GOT3 (cell line): ENCODE measurements at regions not wholly inside any gene's neighbourhood (a gene's known extent, or its start where the extent isn't known, plus 50 kb on each side); places are given as distances from the start of the nearest gene placed in this dataset.

Experiments
- DNase-seq: peaks from one replicate; lab custom pipeline; 2025; ENCODE audit warnings: mixed read lengths; lab: John Stamatoyannopoulos, UW

- DNase-seq, result no peak
Measured at GRCh38 chr7:47221826-47222225, 360.1 kb downstream of the TNS3 start.

DNA sequence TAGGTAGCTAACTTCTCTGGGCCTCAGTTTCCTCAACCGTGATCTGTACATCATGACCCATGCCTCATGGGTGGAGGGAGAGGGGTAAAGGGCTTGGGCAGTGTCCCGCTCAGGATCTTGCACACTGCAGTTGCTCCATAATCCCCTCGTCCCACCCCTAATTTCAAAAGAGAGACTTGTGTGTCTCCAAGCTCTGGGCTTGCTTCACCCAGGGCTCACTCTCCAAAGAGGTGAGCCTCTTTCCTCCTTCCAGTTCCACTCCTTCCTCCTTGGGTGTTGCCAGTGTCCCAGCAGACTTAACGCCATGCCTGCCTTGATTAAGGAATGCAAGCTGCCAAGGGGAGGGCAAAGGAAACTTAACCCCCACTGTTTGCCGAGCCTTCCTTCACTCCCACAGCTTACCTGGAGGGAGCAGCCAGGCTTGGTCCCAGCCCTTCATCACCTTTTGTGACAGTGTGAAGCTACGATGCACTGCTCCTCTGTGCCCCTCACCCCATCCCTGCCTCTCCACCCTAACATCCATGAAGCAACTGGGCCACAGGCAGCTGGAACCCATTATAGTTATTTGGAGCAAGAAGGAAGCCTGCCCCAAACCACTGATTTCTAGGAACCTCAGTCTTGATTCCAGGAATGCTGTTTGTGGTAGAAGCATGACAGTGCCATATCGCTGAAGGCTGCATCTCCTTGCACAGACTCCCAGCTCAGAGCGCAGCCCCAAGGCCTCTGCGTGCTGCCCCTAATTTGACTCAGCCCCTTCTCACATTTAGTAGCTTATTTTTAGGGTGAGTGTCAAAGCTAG lies 363.3 kb downstream of the TNS3 start:
- DNase-seq, result no peak

- DNase-seq, result no peak
Measured at GRCh38 chr7:47217570-47218360, 364.1 kb downstream of the TNS3 start.

GRCh38 chr7:47217086-47217485 lies 364.8 kb downstream of the TNS3 start:
- DNase-seq, result no peak

DNA sequence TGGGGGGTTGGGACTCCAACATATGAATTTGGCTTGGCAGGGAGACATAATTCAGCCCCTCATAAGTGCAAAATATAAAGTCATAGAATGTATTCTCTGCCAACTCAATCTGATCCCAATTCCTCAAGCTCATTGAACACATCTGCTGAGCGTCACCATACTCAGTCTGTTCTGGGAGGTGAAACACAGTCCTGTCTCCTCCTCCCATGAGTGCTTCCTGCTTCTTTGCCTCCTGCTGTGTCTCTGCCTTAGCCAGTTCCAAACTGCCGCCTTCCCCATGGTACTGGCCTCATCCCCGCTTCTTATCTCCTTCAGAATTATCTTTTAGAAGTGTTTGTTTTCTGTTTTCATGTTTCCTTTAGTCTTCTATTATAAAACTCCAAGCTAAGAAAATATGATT lies 365.5 kb downstream of the TNS3 start:
- DNase-seq, result no peak

DNA sequence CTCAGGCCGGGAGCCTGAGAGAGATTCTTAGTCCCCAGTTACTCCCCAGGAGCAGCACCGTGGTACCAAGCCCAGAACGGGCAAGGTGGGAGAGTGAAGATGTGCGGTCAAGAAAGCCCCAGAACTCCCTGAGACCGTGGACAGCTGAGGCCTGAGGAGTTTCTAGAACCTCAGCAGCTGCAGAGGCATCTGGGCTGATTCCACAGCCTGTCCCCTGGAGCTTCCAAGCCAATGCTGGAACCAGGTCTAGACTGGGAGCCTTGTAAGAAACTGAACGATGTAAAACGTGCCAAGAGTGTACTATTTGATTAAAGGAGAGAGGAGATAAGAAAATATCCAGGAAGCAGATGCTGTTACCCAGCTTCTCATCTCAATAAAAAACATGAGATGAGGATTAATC lies 366.3 kb downstream of the TNS3 start:
- DNase-seq, result no peak

DNA sequence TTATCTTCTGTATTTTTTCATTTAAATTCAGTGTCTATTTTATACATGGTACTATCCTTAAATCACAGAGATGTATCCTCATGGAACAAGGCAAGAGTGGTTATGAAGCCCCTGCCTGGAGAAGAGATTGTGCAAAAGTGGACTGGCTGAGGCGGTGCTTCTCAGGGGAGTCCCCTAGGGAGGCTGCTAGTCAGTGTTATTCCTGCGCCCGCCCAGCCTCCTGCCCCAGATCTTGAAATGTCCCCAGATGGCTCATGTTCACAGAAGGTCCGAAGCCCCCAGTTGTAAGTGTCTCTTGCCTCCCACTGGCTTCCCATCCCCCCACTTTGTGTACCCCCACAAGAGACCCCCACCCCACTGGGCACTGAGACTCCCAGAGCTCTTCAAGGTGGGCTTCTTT lies 366.9 kb downstream of the TNS3 start:
- DNase-seq, result no peak

DNA sequence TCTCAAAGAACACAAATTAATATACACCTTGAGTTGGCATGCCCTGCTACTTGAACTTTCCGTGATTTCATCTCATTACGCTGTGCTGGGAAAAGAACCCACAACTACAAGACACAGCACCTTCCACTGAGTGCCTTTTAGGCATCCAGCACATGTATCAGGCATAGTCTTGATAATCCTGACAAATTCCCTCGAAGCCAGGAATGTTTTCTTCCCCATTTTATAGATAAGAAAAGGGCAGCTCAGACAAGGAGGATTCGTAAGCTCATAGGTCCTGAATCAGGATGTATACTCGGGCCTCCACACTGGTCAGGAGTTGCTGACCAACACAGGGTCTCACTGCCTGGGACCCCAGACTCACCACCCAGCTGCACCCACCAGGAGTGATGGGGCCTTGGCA lies 368.6 kb downstream of the TNS3 start:
- DNase-seq, result no peak

DNA sequence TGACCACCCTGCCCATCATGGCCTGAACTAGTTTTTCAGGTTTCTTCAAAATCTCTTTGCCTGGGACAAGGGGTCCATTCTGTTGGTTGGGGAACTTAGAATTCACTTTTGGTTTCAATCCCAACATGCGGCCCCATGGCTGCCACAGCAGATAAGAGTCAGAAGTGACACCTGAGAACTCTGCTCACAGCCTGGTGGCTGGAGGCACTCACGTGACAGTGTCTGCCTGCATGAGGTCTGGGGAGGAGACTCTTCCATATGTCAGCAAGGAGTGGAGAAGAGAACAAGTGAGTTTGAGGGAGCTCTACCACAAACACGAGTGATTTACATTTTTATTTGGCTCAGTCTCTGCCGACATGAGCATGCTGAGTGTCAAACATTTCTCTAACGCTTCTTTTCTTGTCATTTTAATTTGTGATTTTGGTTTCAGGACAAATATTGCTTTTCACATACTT lies 370.4 kb downstream of the TNS3 start:
- no peak for DNase-seq

- DNase-seq, result no peak
Measured at GRCh38 chr7:47210281-47210854, 371.5 kb downstream of the TNS3 start.

DNA sequence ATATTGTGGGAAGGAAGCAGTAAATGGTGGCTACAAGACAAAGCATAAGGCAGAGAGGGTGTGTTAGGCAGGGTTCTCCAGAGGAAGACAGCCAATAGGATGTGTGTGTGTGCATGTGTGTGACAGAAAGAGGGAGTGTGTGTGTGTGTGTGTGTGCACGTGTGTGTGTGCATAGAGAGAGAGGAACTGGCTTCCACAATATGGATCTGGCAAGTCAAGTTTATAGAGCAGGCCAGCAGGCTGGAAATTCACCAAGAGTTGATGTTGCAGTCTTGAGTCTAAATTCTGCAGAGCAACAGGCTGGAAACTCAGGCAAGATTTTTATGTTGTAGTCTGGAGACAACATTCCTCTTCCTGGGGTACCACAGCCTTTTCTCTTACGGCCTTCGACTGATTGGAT lies 374.0 kb downstream of the TNS3 start:
- DNase-seq, result no peak

DNA sequence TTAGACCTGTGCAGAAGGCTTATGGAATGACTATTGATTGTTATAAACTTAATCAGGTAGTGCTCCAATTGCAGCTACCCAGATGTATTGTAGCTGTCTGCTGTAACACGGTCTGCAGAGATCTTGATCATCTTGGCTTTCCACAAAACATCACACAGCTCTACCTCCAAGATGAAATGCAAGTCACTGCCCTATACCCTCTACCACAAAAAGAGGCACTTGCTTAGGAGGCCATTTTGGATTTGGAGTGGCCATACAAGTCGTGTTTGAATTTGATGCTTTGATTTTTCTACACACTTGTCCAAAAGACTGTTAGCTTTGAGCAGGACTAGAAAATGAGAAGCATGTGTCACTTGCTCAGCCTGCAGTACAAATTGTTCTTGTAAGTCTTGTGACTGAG lies 377.2 kb downstream of the TNS3 start:
- no peak for DNase-seq

- DNase-seq, result no peak
Measured at GRCh38 chr7:47202146-47202783, 379.6 kb downstream of the TNS3 start.

DNA sequence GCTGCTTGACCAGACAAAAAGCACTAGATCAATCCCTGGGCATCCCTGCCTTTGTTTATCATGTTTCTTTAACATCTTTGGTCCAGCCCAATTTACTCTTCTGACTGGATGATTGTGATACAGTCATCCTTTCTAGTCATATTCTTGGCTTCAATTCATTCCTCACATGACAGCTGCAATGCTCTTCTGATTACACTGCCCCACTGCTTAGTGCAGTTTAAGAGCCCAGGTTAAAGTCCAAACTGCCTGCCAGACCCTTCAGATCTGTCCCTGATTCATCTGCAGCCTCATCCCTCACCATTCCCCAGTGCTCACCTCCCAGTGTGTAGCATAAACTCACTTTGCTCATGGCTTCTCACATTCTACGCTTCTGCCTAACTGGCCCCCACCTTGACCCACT lies 383.8 kb downstream of the TNS3 start:
- DNase-seq, result no peak

GRCh38 chr7:47197486-47197885 lies 384.4 kb downstream of the TNS3 start:
- DNase-seq, result no peak

- no peak for DNase-seq
Measured at GRCh38 chr7:47196737-47197136, 385.2 kb downstream of the TNS3 start.

- no peak for DNase-seq
Measured at GRCh38 chr7:47196106-47196645, 385.7 kb downstream of the TNS3 start.

- DNase-seq, result no peak
Measured at GRCh38 chr7:47195641-47196040, 386.3 kb downstream of the TNS3 start.

- DNase-seq, result no peak
Measured at GRCh38 chr7:47194516-47195057, 387.3 kb downstream of the TNS3 start.

DNA sequence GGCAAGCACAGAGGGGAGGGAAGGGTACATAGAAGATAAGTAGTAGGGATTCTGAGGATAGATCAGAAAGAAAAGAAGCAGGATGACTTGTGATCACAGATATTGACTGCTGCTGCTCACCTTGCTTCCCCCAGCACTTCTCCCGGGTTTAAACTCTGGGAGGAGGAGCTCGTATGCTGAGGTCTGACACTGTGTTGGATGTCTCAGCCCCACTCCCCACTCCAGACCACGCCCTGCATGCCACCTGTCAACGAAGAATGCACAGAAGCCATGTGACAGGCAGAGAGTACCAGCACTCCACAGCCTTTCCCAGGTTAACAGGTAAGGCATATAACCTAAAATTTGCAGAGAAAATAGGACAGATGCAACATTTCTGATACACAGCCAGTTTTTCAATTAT lies 388.9 kb downstream of the TNS3 start:
- DNase-seq, result no peak

DNA sequence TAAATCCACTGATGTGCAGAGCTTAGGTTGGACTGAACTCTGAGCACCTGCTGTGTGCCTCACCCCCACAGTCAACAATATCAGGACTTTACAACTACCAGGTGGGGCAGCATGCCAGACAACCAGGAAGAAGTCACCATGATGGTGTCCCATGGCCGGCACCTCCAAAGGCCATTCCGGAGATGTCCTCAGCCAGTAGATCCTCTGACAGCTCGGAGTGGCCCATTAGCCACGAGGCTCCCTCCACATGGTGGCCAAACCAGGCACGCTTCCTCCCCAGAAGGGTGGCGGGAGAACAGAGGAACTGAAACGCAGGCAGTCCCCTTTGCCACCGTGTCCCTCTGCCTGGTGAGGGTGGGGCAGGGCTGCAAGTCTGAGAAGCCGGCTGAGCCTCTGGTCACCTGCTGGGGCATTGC lies 390.0 kb downstream of the TNS3 start:
- no peak for DNase-seq

GRCh38 chr7:47191316-47191715 lies 390.6 kb downstream of the TNS3 start:
- no peak for DNase-seq
